Parathyroid adenoma (tissue), 2 donors: ENCODE measurements at regions not wholly inside any gene's neighbourhood (a gene's known extent, or its start where the extent isn't known, plus 50 kb on each side); places are given as distances from the start of the nearest gene placed in this dataset.

ENCODE experiments used
- H2AFZ ChIP-seq: fragments of 300-600 bp; sonication (generic); one replicate; pipeline ENCODE4 v1.7.0; 2017; ENCODE audit warnings: antibody characterized with exemption, mild to moderate bottlenecking
- H3K27ac ChIP-seq: fragments of 300-600 bp; sonication (generic); one replicate; pipeline ENCODE4 v1.7.0; 2017
- H3K27me3 ChIP-seq: fragments of 300-600 bp; sonication (generic); one replicate; pipeline ENCODE4 v1.7.0; 2017; ENCODE audit warnings: low read length; ENCODE audit not compliant: control insufficient read depth, insufficient read depth
- H3K36me3 ChIP-seq: fragments of 300-600 bp; sonication (generic); one replicate; pipeline ENCODE4 v1.7.0; 2017; ENCODE audit warnings: low read length; ENCODE audit not compliant: control insufficient read depth, insufficient read depth
- H3K4me1 ChIP-seq: fragments of 300-600 bp; sonication (generic); one replicate; pipeline ENCODE4 v1.7.0; 2017; ENCODE audit warnings: control low read depth
- H3K4me2 ChIP-seq: fragments of 300-600 bp; sonication (generic); one replicate; pipeline ENCODE4 v1.7.0; 2017; ENCODE audit warnings: low read length
- H3K4me3 ChIP-seq: fragments of 300-600 bp; sonication (generic); one replicate; pipeline ENCODE4 v1.7.0; 2017; ENCODE audit warnings: low read depth, low read length
- H3K79me2 ChIP-seq: fragments of 300-600 bp; sonication (generic); one replicate; pipeline ENCODE4 v1.7.0; 2017; ENCODE audit warnings: control low read depth
- H3K9ac ChIP-seq: fragments of 300-600 bp; sonication (generic); one replicate; pipeline ENCODE4 v1.7.0; 2017; ENCODE audit warnings: mild to moderate bottlenecking
- H3K9me3 ChIP-seq: fragments of 300-600 bp; sonication (generic); one replicate; pipeline ENCODE4 v1.7.0; 2017; ENCODE audit warnings: low read length; ENCODE audit not compliant: control insufficient read depth
- TF ChIP-seq, protein P1 (sequence below): fragments of 300-600 bp; sonication (generic); IDR thresholded peaks from one replicate; pipeline ENCODE4 v1.7.0; 2017; ENCODE audit warnings: antibody characterized with exemption, mild to moderate bottlenecking
- donor health status: primary hyperparathyroidism.

- no peak overlapping the region for H3K9ac ChIP-seq
- H2AFZ ChIP-seq: no peak overlapping the region
- H3K27ac ChIP-seq: no peak overlapping the region
- H3K9me3 ChIP-seq: no peaks in the 10 kb centered on the region
- TF ChIP-seq, protein P1, sequence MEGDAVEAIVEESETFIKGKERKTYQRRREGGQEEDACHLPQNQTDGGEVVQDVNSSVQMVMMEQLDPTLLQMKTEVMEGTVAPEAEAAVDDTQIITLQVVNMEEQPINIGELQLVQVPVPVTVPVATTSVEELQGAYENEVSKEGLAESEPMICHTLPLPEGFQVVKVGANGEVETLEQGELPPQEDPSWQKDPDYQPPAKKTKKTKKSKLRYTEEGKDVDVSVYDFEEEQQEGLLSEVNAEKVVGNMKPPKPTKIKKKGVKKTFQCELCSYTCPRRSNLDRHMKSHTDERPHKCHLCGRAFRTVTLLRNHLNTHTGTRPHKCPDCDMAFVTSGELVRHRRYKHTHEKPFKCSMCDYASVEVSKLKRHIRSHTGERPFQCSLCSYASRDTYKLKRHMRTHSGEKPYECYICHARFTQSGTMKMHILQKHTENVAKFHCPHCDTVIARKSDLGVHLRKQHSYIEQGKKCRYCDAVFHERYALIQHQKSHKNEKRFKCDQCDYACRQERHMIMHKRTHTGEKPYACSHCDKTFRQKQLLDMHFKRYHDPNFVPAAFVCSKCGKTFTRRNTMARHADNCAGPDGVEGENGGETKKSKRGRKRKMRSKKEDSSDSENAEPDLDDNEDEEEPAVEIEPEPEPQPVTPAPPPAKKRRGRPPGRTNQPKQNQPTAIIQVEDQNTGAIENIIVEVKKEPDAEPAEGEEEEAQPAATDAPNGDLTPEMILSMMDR: no peak
- H3K4me2 ChIP-seq: no peak overlapping the region
- no peak overlapping the region for H3K4me3 ChIP-seq
- no peaks in the 10 kb centered on the region for H3K27me3 ChIP-seq
- no peaks in the 10 kb centered on the region for H3K36me3 ChIP-seq
- H3K79me2 ChIP-seq: no peaks in the 10 kb centered on the region
- no peaks in the 10 kb centered on the region for H3K4me1 ChIP-seq
These were observed 1263.4 kb downstream of the DSC3 start for GRCh38 chr18:29779096-29779495.

GRCh38 chr18:29753379-29753778 lies 1289.2 kb downstream of the DSC3 start:
- Histone ChIP-seq H3K27me3 (no peaks in the 10 kb centered on the region), H3K4me1 (no peaks in the 10 kb centered on the region), H2AFZ (no peak overlapping the region), H3K27ac (no peak overlapping the region), H3K79me2 (no peaks in the 10 kb centered on the region), H3K4me2 (no peak overlapping the region), H3K9me3 (no peaks in the 10 kb centered on the region), H3K36me3 (no peaks in the 10 kb centered on the region), H3K4me3 (no peak overlapping the region), H3K9ac (no peak overlapping the region)
- TF ChIP-seq, protein P1: no peak

GRCh38 chr18:29749704-29750103 lies 1292.8 kb downstream of the DSC3 start:
- no peaks in the 10 kb centered on the region for H3K36me3 ChIP-seq
- no peaks in the 10 kb centered on the region for H3K9me3 ChIP-seq
- no peaks in the 10 kb centered on the region for H3K27me3 ChIP-seq
- H3K4me2 ChIP-seq: no peak overlapping the region
- H3K4me1 ChIP-seq: no peaks in the 10 kb centered on the region
- TF ChIP-seq, protein P1: no peak
- no peak overlapping the region for H3K9ac ChIP-seq
- no peak overlapping the region for H2AFZ ChIP-seq
- no peaks in the 10 kb centered on the region for H3K79me2 ChIP-seq
- H3K27ac ChIP-seq: no peak overlapping the region
- H3K4me3 ChIP-seq: no peak overlapping the region

- no peaks in the 10 kb centered on the region for H3K4me1 ChIP-seq
- no peak overlapping the region for H3K27ac ChIP-seq
- TF ChIP-seq, protein P1: no peak
- no peak overlapping the region for H3K4me2 ChIP-seq
- no peaks in the 10 kb centered on the region for H3K27me3 ChIP-seq
- H2AFZ ChIP-seq: no peak overlapping the region
- no peak overlapping the region for H3K9ac ChIP-seq
- no peaks in the 10 kb centered on the region for H3K79me2 ChIP-seq
- H3K36me3 ChIP-seq: no peaks in the 10 kb centered on the region
- no peak overlapping the region for H3K4me3 ChIP-seq
- no peaks in the 10 kb centered on the region for H3K9me3 ChIP-seq
These were observed 1301.1 kb downstream of the DSC3 start for GRCh38 chr18:29741461-29741860.

GRCh38 chr18:29737620-29738019 lies 1304.9 kb downstream of the DSC3 start:
- H3K27ac ChIP-seq: no peak overlapping the region
- H3K9ac ChIP-seq: no peak overlapping the region
- H3K79me2 ChIP-seq: no peaks in the 10 kb centered on the region
- TF ChIP-seq, protein P1: no peak
- no peaks in the 10 kb centered on the region for H3K9me3 ChIP-seq
- no peak overlapping the region for H2AFZ ChIP-seq
- no peak overlapping the region for H3K4me2 ChIP-seq
- H3K4me3 ChIP-seq: no peak overlapping the region
- H3K4me1 ChIP-seq: no peaks in the 10 kb centered on the region
- H3K27me3 ChIP-seq: no peaks in the 10 kb centered on the region
- no peaks in the 10 kb centered on the region for H3K36me3 ChIP-seq
